Stimulated activated CD8-positive, alpha-beta memory T cell treated with anti-CD3 and anti-CD28 coated beads, Interleukin-4, amount 100 ng/mL, for 48 hours (primary cell): ENCODE measurements at regions not wholly inside any gene's neighbourhood (a gene's known extent, or its start where the extent isn't known, plus 50 kb on each side); places are given as distances from the start of the nearest gene placed in this dataset.

Experiments
- DNase-seq: peaks from one replicate; pipeline ENCODE4 v3.0.0-alpha.2; 2020

DNA sequence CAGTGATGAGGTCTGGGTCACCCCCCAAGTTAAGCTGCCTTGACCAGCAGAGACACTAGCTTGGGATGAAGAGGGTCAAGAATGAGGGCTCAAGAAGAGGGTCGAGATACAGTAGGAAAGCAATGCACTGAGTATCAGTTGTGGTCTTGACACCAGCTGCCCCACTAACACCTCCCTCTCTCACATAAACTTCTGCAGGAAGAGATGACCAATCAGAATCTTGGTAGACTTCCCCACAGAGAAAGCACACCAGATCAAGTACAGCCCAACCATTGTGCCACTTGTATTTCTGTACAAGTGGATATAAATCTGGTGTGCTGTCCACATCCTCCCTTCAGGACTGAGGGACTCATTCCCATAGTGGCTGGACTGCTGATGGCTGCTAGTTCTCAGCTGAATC is 101.2 kb upstream of the ELL2 start:
- no peak for DNase-seq

DNA sequence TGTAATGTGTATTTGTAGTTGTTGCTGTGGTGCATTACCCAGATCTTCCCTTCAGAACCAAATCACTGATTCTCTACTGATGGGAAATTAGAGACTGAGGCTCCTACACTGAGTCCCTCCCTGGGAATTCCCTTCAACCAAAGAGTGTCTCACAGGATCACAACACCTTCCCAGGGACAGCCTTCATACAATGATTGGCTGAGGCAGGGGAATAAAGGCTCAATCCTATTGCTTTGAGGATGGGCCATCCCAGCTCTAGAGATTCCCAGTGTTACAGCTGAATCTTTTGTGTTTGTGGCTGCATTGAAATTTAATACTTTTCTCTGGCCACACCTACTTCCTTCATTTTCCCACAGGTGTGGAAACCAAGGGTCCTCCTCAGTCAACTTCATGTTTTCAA is 96.4 kb upstream of the ELL2 start:
- DNase-seq, result no peak

DNA sequence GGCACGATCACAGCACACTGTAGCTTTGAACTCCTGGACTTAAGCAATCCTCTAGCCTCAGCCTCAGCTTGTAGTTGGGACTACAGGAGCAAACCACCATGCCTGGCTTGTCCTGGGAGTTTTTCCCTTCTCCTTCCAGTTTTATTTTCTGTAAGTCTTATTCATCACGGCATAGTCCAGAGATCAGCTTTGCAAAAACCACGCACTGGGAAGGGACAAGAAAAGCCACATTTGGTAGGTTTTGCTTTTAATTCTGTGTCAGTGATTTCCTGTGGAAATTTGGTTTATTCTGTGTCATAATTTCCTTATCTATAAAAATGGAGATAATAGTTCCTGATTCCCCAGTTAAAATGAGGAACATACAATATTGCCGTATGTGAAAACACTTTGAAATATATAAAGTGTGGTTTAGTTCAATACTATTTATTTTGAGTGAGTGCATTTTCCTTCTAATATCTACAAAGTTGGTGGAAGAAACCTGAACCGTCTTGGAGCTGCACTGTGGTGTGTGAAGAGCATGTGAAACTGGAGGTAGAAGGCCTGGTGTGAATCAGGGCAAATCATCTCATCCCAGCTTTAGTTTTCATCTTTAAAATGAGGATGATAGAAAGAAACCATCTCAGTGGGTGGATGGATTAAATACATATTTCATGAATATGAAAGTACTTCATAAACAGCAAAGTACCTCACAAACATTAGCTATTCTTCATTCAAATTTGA is 92.8 kb upstream of the ELL2 start:
- DNase-seq, result no peak

DNA sequence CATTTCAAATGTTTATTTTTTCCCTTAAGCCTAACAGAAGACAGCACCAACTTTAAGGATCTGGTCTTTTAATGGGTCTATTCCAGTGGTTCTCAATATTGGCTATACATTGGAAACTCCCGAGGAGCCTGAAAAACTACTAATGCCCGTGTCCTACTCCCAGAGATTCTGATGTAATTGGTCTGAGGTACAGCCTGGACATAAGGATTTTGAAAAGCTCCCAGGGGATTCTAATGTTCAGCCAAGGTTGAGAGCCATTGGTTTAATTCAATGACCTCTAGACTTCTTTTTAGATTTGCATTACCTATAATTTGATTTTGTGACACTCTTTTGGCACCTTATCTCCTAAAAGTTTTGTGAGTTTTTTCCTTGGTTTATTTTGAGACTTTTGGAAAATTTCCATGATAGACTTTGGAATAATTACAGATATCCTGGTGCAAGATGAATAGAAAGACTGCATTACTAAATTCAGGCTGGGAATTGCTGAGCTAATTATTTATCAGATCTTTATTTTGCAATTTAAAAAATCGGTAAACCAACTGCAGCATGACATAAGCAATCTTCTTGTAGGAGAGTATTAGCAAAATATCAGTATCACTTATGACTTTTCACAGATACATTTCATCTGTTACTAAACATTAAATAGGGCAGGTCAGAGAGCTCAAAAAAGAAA is 91.5 kb upstream of the ELL2 start:
- DNase-seq, result no peak

DNA sequence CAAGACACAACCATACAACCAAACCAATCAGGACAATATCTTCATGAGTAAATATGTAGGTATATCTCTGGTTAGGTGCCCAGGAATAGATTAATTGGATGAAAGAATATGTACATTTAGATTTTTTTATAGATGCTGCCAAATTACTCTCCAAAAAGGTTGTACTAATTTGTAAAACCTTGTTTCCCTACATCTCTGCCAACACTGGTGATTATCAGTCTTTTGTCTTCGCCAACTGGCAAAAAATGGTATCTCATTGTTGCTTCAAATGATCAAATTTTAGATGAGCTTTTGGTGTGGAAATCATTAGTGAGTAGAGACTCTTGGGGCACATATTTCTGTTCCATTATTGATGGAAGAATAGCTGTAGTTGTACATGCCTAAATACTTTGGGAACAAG is 90.7 kb upstream of the ELL2 start:
- no peak for DNase-seq

DNA sequence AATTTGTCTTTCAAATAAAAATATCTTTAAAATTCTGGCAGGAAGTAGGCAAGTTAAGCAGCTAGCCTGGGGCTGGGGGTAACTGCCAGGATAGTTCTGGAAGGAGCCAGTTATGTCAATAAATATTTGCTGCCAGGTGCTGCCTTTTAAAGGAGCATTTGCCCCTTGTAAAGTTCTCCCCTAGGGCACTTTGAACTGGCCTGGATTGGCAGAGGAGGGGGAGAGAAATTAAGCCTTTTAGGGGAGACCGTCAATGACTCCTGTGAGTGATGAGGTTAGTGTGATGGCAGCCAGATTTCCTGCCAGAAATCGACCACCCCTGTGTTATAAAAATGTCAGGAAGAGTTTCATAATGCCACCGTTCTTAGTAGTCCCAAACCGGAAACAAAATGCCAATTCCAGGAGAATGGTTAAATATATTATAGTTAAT is 89.8 kb upstream of the ELL2 start:
- DNase-seq, result no peak

DNA sequence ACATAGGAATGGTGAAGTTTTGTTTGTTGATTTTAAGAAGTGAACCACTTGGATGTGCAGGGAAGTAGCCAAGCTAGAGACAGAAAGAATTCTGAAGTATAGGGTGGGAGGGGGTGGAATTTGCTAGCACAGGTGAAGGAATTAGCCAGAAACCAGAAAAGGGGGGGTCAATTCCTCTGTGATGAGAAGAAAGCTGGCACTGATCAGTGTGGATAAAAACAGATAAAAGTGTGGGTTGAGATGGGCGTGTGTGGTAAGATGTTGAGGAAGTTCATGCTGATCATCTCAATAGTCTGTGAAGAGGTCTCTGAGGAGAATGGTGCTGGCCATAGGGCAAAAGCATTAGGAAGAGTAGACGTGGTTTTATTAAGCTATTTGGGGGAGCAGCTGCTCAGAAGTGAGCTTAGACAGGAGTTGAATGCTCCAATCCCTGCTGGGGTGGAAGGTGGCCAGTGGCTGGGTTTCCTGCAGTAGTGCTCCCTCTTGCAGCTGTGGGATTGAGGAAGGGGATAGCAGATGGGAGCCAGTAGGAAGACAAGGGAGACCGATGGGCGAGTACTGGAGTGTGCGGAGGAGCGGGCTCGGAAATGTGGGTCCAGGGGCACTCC is 88.7 kb upstream of the ELL2 start:
- DNase-seq, result no peak

DNA sequence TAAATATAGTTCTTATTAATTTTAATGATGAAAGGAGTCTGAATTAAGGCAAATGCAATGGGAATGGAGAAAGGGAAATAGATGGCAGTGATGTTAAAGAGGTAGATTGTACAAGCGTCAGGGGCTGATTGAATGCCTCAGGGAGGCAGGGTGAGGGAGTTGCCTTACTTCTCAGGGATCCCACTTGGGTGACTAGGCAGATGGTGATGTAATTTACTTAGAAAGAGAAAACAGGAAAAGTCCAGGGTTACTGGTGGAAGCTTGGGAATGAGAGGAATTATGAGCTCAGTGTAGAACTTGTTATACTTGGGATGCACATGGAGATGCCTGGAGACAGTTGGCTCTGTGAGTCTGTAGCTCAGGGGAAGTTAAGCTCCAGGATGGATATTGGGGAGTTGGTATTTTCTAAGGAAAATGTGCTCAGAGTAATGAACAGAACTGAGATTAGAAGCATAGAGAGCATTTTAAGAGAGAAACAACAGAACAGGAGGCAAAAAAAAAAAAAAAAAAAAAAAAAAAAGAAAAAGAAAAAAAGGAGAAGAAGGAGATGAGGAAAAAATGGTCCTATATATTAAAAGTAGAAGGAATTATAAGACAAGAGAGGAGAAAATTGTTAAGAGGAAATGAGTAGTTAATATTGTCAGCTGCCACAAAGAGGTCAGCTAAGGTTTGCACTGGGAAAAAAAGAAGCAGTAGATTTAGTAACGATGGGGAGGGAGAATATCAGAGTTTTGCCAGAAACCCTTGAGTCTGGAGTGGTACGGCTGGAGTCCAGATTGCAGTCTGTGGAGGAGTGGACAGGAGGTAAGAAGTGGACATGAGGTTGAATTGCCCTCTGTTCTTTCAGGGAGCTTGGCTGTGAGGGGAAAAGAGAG is 88.0 kb upstream of the ELL2 start:
- DNase-seq, result no peak

DNA sequence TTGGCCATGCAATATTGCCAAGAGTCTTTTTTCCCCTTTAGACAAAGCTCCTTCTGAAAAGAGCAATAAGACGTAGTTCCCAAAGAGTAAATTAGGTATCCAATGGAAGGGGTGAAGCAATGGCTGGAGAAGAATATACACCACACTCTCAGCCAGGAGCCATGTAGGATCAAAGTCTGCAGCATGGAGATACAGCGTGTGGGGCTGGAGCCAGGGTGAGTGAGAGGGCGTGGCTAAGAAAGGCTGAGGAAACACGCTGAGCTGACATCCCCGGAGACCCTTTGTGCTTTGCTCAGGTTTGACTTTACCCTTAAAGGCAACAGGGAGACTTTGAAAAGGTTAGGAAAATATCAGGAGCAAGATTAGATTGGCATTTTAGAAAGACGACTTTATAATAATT is 87.1 kb upstream of the ELL2 start:
- no peak for DNase-seq

DNA sequence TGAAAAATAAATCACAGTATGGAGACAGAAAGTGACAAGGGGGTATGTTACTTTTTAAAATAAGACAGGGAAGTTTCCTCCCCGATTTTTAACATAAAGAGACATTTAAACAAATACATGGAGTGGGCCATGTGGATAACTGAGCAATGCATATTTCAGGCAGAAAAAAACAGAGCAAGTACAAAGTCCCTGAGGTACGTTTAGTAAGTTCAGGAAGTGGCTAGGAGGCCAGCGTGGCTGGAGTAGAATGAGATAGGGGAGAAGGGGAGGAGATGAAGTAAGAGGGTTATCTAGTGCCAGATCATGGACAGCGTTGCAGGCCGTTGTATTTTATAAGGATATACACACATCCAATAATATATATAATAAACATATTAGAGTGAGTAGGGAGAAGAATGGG is 84.2 kb upstream of the ELL2 start:
- no peak for DNase-seq

DNA sequence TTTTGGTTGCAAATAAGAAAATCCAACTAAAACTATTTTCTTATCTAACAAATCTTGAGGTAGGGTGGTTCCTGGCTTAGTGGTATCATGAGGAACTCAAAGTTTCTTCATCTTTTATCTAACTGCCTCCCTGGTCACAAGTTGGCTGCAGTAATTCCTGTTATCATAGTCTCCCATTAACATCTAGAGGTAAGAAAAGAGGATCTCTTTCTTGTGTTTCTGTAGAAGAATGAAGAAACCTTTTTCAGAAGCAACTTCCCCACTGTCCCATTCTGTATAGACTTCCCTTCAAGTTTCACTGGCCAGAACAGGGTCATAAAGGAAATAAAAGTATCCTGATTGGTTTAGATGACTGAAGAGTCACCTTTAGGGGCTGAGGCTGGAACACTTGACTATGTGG is 81.8 kb upstream of the ELL2 start:
- DNase-seq, result no peak

DNA sequence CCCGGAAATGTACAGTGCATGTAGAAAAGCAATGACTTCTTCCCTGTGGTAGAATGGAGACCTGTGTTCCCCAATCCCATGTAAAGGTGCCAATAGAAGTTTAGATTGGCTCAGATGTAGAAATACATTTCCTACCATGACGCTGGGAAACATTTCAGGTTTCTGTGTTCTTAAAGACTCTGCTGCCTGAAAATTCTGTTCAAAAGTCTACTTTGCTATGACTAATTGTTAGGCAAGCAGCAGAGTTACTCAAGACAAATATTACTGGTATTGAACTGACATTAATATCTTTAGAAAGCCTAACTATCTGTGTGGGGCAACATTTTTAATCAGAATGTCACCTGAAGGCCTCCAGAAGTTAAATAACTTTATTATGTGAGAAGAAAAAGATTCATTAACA is 75.5 kb upstream of the ELL2 start:
- DNase-seq, result no peak

DNA sequence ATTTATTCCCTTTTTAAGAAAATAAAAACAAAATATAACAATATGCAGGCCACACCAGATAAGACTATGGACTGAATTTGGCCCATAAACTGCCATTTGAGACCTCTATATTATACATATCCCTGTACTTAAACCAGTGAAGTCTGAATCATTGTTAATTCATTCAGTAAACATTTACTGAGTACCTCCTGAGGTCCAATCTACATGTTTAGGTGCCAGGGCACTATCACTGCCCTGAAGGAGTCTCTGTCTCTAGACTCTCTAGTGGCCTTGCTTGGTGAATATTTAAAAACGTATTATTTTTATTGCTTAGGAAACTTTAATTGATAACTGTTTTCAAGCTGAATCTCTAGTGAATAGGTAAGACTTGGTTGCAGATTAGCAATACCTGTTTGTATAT is 74.7 kb upstream of the ELL2 start:
- DNase-seq, result no peak

DNA sequence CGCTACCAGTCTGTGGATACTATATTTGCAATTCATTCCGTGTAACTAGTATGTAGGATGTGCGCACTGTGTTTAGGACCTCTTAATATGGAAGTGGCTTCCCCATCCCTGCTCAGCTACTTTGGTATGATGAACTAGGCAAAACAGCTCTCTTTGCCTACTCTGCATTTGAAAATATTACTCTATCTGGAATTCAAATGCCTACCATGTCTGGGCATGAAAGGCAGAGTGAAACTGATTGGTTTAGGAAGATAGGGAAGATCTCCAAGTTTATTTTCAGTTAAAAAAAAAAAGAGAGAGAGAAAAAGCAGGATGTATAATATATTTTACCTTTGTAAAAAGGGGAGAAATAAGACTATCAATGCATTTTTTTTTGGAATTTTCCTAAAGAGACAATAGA is 74.1 kb upstream of the ELL2 start:
- no peak for DNase-seq

DNA sequence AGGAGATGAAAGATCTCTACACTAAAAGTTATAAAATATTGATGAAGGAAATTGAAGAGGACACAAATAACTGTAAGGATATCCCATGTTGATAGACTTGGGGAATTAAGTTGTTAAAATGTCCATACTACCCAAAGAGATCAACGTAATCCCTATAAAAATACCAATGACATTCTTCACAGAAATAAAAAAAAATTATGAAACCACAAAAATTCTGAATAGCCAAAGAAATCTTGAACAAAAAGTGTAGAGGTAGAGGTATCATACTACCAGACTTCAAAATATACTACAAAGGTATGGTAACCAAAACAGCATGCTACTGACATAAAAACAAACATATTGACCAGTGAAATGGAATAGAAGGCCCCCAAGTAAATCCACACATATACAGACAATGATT is 71.5 kb upstream of the ELL2 start:
- no peak for DNase-seq

DNA sequence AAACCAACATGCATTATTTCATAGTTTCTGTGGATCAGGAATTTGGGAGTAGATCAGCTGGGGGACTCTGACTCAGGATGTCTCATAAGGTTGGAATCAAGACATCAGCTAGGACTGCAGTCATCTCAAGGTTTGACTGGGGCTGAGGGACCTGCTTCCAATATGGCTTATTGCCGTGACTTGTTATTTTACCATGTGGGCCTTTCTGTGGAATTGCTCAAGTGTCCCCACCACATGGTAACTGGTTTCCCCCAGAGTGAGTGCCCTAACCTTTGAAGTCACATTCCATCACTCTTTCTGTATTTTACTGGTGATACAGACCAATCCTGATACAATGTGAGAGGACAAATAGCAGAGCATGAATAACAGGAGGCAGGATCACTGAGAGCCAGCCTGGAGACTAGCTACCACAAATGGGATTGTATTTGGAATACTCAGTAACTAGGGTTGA is 70.2 kb upstream of the ELL2 start:
- DNase-seq, result no peak

DNA sequence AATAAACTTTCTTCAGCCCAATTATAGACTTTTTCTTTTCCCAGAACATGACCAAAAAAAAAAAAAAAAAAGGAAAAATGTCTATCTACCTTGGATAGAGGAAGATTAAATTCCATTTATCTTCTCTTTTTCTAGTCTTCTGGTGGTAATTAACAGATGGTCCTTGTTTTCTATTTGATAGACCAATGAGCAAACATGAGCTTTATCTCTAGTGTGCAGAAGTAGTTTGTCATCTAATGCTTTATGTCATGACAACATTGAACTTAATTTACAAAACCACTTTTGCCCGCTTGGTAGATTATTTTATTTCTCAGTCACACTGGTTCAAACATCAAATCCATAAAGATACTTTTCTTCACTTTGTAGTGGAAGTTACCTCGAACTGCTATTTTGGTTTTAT is 69.5 kb upstream of the ELL2 start:
- no peak for DNase-seq

DNA sequence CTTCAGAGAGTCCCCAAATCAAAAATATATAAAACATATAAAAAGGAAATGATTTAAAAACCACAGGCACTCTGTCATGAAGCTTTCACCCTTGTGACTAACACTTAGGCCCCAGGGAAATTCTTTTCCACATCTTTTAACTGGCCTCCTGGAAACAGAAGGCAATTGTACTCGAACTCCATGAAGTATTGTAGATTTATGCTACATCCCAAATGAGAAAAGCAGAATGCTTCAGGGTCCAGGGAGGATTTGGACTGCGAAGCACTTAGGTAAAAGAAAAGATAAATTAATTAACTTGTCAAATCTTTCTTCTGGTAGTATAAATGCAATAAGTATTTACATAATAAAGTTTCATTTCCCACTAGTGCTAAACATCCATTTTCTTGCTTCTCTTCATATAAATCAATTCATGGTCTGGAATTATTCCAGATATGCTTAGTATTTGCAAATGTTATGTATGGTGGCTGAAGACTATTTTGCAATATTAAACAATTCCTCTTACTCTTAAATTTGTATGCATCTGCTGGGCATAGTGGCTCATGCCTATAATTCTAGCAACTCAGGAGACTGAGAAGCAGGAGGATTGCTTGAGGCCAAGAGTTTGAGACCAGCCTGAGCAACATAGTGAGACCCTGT is 64.9 kb upstream of the ELL2 start:
- no peak for DNase-seq

DNA sequence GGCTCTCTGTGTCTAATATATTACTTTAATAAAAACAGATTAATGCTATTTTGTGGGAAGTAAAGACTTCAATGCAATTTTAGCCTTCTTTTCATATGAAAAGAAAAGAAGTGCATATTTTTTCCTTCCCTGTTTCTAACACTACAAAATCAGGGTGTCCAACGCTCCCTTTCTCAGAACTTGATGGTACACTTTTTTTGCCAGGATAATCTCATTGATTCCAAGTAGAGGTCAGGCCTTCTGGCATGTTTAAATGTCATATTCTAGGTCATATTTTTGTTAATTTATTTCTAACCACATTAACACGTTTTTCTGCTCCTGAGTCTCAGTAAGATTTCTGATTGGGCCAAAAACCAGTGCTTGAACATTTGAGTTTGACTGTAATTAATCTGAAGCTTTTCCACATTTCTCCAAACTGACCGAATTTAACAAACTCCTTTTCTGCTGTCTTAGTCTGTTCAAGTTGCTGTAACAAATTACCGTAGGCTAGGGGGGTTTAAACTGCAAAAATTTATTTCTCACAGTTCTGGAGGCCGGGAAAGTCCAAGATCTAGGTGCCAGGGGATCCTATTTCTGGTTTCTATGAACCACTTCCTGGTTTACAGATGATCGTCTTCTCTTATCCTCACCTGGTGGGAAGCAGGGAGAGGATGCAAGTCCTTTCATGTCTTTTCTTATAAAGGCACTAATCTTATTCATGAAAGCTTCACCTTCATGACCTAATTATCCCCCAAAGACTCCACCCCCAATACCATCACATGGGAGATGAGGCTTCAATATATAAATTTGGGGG is 63.2 kb upstream of the ELL2 start:
- no peak for DNase-seq

DNA sequence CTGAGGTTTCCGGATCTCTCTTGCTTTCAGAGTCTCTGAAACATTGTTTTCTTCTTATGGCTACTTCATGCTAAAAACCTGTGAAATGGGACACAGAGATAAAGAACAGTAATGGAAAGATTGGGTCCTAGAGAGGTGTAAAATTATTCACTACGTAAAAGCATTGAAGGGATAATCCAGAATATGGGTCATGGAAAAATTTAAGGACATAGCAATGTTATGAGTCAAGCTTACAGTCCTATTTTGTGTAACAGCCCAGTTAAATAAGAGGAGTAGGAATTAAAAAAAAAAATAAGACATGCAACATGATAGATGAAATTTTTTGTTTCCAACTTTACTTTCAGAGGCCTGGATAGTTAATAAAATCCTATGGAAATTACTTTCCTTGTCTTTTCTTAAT is 61.9 kb upstream of the ELL2 start:
- DNase-seq, result no peak

DNA sequence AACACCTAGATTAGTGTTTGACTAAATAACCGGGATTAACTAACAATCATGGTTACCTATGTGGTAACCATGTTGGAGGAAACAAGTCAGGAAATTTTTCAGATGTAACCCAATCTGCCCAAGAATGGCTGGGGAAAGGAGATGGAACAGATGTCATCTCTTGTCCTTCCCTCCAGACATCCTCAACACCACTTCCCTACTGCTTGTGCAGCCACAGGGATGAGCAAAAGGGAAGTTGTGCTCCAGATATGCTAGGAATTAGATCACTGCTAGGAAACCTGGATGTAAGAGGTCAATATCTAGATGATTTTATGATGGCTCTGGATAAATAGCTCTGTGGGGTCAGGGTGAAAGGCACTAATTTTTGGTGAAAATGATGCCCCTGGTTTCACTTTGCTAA is 61.3 kb upstream of the ELL2 start:
- DNase-seq, result no peak

DNA sequence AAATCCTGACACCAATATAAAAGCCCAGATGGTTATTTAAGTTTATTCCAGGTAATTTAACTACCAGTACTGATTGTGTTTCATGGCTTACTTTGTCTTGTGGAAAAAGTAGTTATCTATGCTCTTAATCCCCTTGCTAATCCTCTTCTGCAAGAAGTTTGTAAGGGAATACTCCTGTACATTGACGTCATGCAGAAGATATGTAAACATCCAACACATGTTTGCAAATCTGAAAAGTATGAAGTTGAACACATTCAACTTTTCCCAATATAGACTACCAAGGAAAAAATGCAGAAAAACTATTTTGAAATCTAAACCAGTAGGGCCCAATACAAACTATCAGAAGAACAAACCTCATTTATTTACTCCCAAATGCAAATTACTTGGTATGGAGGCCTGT is 56.3 kb upstream of the ELL2 start:
- DNase-seq, result no peak
